ENCODE measurements at regions not wholly inside any gene's neighbourhood (a gene's known extent, or its start where the extent isn't known, plus 50 kb on each side); places are given as distances from the start of the nearest gene placed in this dataset.

GRCh38 chrX:94041881-94042280, 367.9 kb downstream of the FAM133A start:
- no peaks in the 10 kb centered on the region for H3K27me3 ChIP-seq
- TF ChIP-seq POLR2A (IDR thresholded peaks at IDR 0.05) (no peak), CTCF (IDR thresholded peaks at IDR 0.05) (no peak)
- 80 to 86% methylated on average over 1 to 2 of the region's 2 CpGs for WGBS, 2 donors
- intact Hi-C loops (cut with DNase I), result no loop called here
- no peak for DNase-seq
- H3K4me3 ChIP-seq (replicated peaks in 1 of 3), result no peak overlapping the region
- no peak overlapping the region for H3K27ac ChIP-seq
- no peaks in the 10 kb centered on the region for H3K36me3 ChIP-seq
- no peaks in the 10 kb centered on the region for H3K4me1 ChIP-seq
- H3K9me3 ChIP-seq, result no peaks in the 10 kb centered on the region

- intact Hi-C loops (cut with DNase I), result no loop called here
- no peaks in the 10 kb centered on the region for H3K9me3 ChIP-seq
- no peak for DNase-seq
- no peaks in the 10 kb centered on the region for H3K27me3 ChIP-seq
- 75 to 76% methylated on average over 4 to 5 of the region's 16 CpGs for WGBS, 2 donors
- H3K4me1 ChIP-seq, result no peaks in the 10 kb centered on the region
- H3K4me3 ChIP-seq (replicated peaks in 1 of 3), result no peak overlapping the region
- TF ChIP-seq CTCF (IDR thresholded peaks at IDR 0.05) (no peak), POLR2A (IDR thresholded peaks at IDR 0.05) (no peak)
- H3K36me3 ChIP-seq, result no peaks in the 10 kb centered on the region
- no peak overlapping the region for H3K27ac ChIP-seq
These were observed 371.7 kb downstream of the FAM133A start for GRCh38 chrX:94045724-94046123.

GRCh38 chrX:94051926-94052325, 377.9 kb downstream of the FAM133A start:
- Histone ChIP-seq H3K9me3 (no peaks in the 10 kb centered on the region), H3K36me3 (no peaks in the 10 kb centered on the region), H3K4me3 (replicated peaks in 1 of 3) (no peak overlapping the region), H3K4me1 (no peaks in the 10 kb centered on the region), H3K27me3 (no peaks in the 10 kb centered on the region), H3K27ac (no peak overlapping the region)
- no peak for DNase-seq
- 60 to 89% methylated on average over 2 of the region's 2 CpGs for WGBS, 2 donors
- TF ChIP-seq CTCF (IDR thresholded peaks at IDR 0.05) (no peak), POLR2A (IDR thresholded peaks at IDR 0.05) (no peak)
- intact Hi-C loops (cut with DNase I), result no loop called here

GRCh38 chrX:94053575-94053974, 379.6 kb downstream of the FAM133A start:
- Histone ChIP-seq H3K4me3 (replicated peaks in 1 of 3) (no peak overlapping the region), H3K27ac (no peak overlapping the region), H3K9me3 (no peaks in the 10 kb centered on the region), H3K27me3 (no peaks in the 10 kb centered on the region), H3K4me1 (no peaks in the 10 kb centered on the region), H3K36me3 (no peaks in the 10 kb centered on the region)
- no peak for DNase-seq
- TF ChIP-seq POLR2A (IDR thresholded peaks at IDR 0.05) (no peak), CTCF (IDR thresholded peaks at IDR 0.05) (no peak)
- WGBS, 2 donors, result 69 to 72% methylated on average over 2 of the region's 2 CpGs
- intact Hi-C loops (cut with DNase I), result no loop called here

GRCh38 chrX:94057385-94057784, 383.4 kb downstream of the FAM133A start:
- Histone ChIP-seq H3K36me3 (no peaks in the 10 kb centered on the region), H3K9me3 (no peaks in the 10 kb centered on the region), H3K4me3 (replicated peaks in 1 of 3) (no peak overlapping the region), H3K27me3 (no peaks in the 10 kb centered on the region), H3K4me1 (no peaks in the 10 kb centered on the region), H3K27ac (no peak overlapping the region)
- TF ChIP-seq CTCF (IDR thresholded peaks at IDR 0.05) (no peak), POLR2A (IDR thresholded peaks at IDR 0.05) (no peak)
- intact Hi-C loops (cut with DNase I), result no loop called here
- 77 to 82% methylated on average over 4 of the region's 4 CpGs for WGBS, 2 donors
- DNase-seq, result no peak
